Suppressor macrophage treated with lipopolysaccharide for 1 hour (primary cell): ENCODE measurements at regions not wholly inside any gene's neighbourhood (a gene's known extent, or its start where the extent isn't known, plus 50 kb on each side); places are given as distances from the start of the nearest gene placed in this dataset.

Experiments used
- DNase-seq, 3 donors: peaks; one replicate each; pipeline ENCODE4 v3.0.0-alpha.2; 2020 to 2022

DNA sequence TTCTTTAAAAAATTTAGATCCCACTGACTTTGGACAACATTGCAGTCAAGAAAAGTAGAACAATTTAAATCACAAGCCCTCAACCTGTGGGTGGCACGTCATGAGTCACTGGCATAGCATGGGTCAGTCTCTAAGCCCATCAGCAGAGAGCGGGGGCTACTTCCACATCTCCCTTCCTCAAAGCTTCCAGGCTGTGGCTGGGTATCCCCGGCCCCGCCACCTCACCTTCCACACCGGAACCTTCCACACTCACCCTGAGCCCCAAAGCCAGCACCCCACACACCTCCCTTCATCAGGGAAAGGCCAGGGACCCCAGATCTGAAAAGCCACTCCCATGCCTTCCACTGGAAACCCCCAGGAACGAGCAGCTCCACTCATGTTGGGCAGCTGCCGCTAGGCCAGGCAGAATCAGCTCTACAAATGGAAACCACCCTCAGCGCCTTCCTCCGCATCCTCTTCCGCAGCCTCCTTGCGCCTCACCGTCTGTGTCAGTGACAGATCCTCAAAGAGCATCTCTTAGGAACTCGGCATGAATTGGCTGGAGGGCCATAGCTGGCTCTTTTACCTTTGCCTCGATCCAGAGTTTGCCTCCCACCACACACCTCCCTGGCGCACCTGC is 156.5 kb downstream of the ERCC6L2 start:
- DNase-seq: peak; percentile 60 to 67 (median 63)

DNA sequence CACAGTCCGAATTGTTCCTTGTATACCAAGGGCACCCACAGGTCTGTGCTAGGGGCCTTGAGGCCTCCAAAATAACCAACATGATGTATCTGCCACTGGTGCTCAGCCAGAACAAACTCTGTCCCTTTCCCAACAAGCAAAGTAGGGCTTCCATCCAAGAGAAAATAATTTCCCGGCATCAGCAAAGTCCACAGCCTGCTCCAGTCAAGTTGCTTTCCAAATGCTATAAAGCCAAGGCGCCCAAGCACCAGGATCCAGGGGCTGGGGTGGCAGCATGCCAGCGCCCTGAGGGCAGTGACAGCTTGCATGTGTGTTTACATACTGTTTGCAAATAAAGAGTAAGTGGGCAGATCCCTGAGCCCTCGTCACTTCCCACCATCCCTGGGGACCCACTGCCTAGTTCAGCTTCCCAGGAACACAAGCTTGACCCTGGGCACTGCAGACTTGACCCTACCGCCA is 155.9 kb downstream of the ERCC6L2 start:
- DNase-seq: no peak

GRCh38 chr9:96029722-96030530 is 154.4 kb downstream of the ERCC6L2 start:
- no peak for DNase-seq

DNA sequence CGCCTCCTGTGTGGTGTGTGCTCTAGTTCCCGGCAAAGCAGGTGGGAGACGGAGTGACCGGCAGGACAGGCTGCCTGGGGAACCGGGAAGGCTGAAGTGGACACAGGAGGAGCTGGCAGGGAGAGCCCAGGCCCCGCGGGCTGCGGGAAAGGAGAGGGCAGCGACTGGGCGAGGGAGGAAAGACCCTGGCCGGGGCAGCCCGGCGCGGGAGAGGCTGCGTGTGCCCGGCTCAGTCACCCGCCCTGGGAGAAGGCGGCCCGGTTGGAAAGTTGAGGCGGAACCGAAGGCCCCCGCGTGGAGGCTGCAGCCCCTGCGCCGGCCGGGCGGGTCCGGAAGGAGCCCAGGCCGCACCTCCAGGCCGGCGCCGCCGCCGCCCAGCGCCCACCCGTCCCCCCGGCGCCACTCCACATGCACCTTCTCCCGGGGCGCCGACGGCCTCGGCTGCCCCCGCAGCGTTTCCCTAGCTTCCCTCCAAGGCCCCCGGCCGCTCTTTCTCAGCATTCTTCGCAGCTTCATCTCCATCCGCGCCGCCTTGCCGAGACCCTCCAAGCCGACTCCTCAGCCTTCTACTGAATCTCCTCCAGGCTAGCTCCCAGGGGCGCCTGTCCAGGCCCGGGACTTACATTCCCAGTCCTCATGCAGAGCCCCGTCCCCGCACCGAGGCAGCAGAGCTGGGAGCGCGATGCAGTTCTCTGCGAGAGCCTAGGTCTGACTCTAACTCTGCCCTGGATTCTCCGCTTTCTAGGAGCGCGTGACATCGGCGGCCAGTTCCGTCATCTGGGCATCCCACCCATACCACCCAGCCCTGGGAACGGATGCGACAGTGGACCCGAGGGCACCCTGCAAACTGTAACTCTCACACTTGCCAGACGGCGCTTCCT is 152.0 kb downstream of the ERCC6L2 start:
- DNase-seq: peak in 1 of 3 donors; percentile 45

- DNase-seq: no peak
Measured at GRCh38 chr9:96026655-96027213, 151.2 kb downstream of the ERCC6L2 start.

DNA sequence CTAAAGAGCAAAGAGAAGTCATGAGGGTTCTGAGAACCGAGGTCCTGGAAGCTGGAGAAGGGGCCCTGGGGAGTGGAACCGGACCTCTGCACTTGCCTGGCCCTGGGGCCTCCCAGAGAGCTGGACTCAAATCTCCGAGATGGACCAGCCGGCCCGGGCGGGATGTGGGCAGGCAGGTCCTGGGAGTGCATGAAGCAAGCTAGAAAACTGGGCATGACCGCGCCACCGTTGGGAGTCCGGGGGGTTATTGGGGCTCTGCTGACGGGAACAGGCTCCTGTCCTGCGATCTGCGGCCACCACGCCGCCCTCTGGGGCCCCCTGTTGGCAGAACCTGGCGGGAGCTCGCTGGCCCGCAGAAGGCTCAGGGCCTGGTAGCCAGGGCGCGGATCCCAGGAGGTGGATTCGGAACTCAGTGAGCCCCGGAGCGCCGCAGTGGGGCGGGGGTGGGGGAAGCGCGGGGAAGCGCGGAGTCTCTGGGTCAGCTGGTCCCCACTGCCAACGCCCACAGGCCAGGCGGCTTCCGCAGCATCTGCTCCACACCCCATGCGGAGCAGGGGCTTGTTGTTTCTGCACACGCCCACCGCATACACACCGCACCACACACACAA is 150.6 kb downstream of the ERCC6L2 start:
- DNase-seq: peak in 1 of 3 donors; percentile 59

GRCh38 chr9:96023486-96023885 is 148.0 kb downstream of the ERCC6L2 start:
- peak in 1 of 3 donors; percentile 42 for DNase-seq

DNA sequence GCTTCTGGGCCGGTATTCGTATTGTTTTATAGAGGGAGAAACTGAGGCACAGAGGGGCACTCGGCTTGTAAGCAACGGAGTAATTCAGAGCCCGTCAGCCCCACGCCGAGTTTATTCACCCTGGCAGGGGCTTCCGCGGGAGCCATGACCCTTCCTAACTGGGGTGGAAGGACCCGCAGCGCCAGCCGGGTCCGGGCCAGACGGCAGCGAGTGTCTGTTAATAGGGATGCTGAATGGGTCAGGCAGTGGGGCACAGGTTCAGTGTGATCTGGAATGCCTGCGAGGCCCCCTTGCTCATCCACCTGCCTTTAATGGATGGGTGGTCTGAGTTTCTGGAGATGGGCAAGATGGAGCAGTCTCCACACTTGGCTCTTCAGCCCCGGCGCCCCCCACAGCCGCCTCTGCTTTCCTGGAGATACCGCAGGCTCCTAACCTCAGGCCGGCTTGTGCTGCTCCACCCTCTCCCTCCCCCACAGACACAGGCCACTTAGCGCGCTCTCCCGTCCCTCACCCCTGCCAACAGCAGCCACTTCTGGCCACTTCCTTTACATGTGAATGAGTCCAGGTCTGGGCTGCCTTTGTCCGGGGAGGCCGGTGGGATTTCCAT is 147.1 kb downstream of the ERCC6L2 start:
- DNase-seq: peak in 2 of 3 donors; percentile 37 to 39

DNA sequence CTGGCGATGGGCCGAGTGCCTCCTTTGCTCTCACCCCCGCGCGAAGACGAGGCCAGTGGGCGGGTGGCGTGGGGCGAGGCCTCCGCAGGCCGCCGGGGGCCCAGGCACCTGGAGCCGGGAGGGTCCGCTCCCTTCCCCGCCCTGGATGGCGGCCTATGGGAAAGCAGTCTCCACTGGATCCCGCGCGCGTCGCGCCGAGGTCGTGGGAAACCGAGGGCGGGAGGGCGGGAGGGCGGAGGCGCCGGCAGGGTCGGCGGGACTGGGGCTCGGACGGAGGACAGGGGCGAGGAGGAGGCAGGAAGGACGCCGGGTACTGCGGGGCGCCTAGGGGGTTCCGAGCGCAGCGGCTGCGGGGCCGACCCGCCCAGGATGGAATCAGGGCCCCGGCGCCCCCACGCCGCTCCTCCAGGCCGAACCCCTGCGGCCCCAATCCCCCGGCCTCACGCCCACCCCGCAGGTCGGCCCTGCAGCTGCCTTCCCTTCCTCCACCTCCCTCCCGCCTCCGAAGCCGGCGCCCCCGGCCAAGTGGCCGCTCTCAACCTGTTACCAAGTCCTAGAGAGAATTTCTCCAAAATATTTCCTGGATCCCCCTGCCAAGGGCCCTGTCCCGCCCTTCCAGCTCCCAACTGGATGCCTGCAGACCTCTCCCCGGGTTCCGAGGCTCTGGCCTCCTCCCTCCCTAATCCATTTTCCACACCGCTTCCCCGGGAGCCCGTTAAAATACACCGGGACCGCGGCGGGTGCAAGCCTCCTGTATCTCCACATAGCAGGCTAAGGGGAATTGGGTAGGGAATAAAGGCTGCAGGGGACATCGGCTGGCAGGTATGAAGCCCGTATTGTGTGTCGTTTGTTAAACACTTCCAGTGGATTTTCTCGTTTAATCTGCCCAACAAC is 146.3 kb downstream of the ERCC6L2 start:
- DNase-seq: peak in 1 of 3 donors; percentile 16

GRCh38 chr9:96020792-96021550 is 145.5 kb downstream of the ERCC6L2 start:
- peak; percentile 46 to 75 (median 56) for DNase-seq

DNA sequence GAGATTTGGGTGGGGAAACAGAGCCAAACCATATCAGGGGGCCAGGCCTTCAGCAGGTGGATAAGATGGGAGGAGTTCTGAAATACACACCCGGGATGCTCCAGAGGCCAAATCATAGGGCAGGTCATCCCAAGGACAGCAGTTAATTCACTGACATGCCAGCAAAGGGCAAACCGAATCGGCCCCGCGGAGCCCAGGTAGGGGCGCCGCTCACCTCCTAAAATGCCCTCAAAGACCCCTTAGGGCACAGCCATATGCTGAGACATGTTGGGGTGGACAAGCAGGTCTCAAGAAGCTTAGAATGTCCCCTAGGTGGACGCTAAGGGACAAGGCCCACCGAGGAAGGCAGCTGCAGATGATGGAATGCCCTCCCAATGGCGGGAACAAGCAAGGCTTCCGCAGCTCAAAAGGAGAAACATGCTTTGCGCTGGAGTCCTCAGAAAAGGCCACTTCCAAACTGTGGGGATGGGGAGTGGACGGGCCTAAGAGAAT is 144.9 kb downstream of the ERCC6L2 start:
- DNase-seq: no peak
